HG02571 (cell line): ENCODE measurements at regions not wholly inside any gene's neighbourhood (a gene's known extent, or its start where the extent isn't known, plus 50 kb on each side); places are given as distances from the start of the nearest gene placed in this dataset.
"Not testable (repeated sequence)": the region's sequence is repeated elsewhere in the genome, so short reads cannot be mapped to it uniquely, and the experiment has no call there.

Experiments used
- ATAC-seq: cut with Tn5 transposase; IDR thresholded peaks from one replicate; pipeline ENCODE4 v1.9.1; 2021; ENCODE audit warnings: mild to moderate bottlenecking, moderate library complexity; ENCODE audit not compliant: unreplicated experiment

GRCh38 chr21:13827201-13827600, 217.6 kb downstream of the POTED start:
- ATAC-seq, result no peak

- not testable (repeated sequence) for ATAC-seq
Observed at GRCh38 chr21:13826511-13826910, 216.9 kb downstream of the POTED start.

- not testable (repeated sequence) for ATAC-seq
Observed at GRCh38 chr21:13825218-13825778, 215.7 kb downstream of the POTED start.

- ATAC-seq, result not testable (repeated sequence)
Observed at GRCh38 chr21:13820286-13820685, 210.7 kb downstream of the POTED start.

DNA sequence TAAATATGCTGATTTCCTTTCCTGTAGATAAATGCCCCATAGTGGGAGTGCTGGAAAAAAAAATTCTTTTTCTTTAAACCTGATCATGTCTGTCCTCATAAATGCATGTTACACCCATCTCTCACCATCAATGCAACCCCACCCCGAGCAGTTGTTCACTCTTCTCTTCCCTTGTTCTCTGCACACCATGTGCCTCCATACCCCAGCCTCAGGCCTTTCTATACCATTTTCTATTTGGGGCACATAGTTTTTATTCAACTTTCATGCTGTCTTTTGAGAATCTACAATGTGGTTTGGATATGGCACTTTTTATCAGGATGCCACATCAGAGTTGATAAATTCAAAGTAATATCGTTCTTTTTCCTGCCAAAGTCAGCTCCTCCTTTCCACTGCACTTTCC, 202.6 kb downstream of the POTED start:
- not testable (repeated sequence) for ATAC-seq

DNA sequence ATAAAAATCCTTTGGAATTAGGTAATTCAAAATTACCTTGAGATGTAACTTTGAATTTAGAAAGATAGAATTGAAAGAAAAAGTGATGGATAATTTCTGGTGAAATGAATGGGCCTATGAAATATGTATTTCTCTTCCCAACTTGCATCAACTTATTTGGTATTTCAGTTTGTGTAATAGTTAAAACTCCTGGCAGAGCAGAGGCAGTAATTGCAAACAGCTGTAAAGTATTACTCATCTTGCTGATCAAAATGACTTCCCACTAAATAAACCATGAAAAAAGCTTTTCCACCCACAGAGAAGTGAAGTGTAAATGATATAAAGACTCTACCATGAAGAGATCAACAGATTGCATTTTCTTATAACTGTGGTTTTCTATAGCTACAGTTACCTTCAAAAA, 201.0 kb downstream of the POTED start:
- ATAC-seq, result not testable (repeated sequence)

GRCh38 chr21:13806444-13806843, 196.9 kb downstream of the POTED start:
- ATAC-seq, result not testable (repeated sequence)

DNA sequence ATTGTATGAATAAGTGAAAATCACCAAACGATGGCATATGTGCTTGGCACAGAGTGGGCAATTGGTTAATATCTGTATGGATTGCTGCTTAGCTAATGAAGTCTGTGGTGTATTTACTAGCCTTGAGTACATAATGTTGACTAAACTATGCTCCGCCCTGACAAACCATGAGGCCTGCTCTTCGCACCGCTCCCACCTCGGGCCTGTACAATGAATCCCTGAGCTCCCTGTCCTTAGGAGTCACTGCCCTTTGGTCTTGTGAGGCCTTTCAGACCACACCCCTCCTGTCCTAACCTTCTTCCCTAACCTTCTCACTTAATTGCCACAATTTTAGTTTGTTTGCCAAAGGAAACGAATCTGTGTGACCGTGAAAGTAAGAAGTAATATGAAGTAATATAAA, 193.2 kb downstream of the POTED start:
- not testable (repeated sequence) for ATAC-seq
